HG02623 (cell line): ENCODE measurements at regions not wholly inside any gene's neighbourhood (a gene's known extent, or its start where the extent isn't known, plus 50 kb on each side); places are given as distances from the start of the nearest gene placed in this dataset.

Experiments
- ATAC-seq: cut with Tn5 transposase; IDR thresholded peaks from one replicate; pipeline ENCODE4 v1.9.1; 2021; ENCODE audit warnings: moderate library complexity; ENCODE audit not compliant: unreplicated experiment

GRCh38 chr18:2433366-2433765, 137.9 kb downstream of the METTL4 start:
- no peak for ATAC-seq

- no peak for ATAC-seq
Measured at GRCh38 chr18:2441544-2441943, 129.8 kb downstream of the METTL4 start.

GRCh38 chr18:2442006-2442405, 129.3 kb downstream of the METTL4 start:
- ATAC-seq, result no peak

- ATAC-seq, result no peak
Measured at GRCh38 chr18:2442726-2443275, 128.5 kb downstream of the METTL4 start.

- ATAC-seq, result no peak
Measured at GRCh38 chr18:2444201-2444875, 127.0 kb downstream of the METTL4 start.

GRCh38 chr18:2448565-2449151, 122.6 kb downstream of the METTL4 start:
- ATAC-seq, result no peak

GRCh38 chr18:2451556-2451955, 119.7 kb downstream of the METTL4 start:
- no peak for ATAC-seq

- ATAC-seq, result no peak
Measured at GRCh38 chr18:2459886-2460285, 111.4 kb downstream of the METTL4 start.

- no peak for ATAC-seq
Measured at GRCh38 chr18:2466978-2467377, 104.3 kb downstream of the METTL4 start.

GRCh38 chr18:2468051-2468450, 103.3 kb downstream of the METTL4 start:
- ATAC-seq, result no peak

GRCh38 chr18:2471523-2471922, 99.8 kb downstream of the METTL4 start:
- no peak for ATAC-seq

GRCh38 chr18:2478662-2479061, 92.6 kb downstream of the METTL4 start:
- ATAC-seq, result no peak

GRCh38 chr18:2480536-2480935, 90.8 kb downstream of the METTL4 start:
- no peak for ATAC-seq

- no peak for ATAC-seq
Measured at GRCh38 chr18:2482706-2483475, 88.4 kb downstream of the METTL4 start.

- no peak for ATAC-seq
Measured at GRCh38 chr18:2485983-2486382, 85.3 kb downstream of the METTL4 start.

- ATAC-seq, result no peak
Measured at GRCh38 chr18:2486426-2486825, 84.9 kb downstream of the METTL4 start.
